Endothelial cell of umbilical vein (primary cell): ENCODE measurements at regions not wholly inside any gene's neighbourhood (a gene's known extent, or its start where the extent isn't known, plus 50 kb on each side); places are given as distances from the start of the nearest gene placed in this dataset.

Source experiments
- BruUV-seq: library from RNA; stranded (reverse); fragments of 400-500 nt; replicated peaks from 2 replicates; lab custom pipeline; 2021; lab: Mats Ljungman, UMichigan
- CTCF ChIA-PET: fragments of 300-600, 350-600 bp; sonication (Branson Sonifier 250); formaldehyde crosslinking; loops from one replicate; lab custom pipeline; 2021; ENCODE audit warnings: antibody characterized with exemption, inconsistent platforms; lab: Charles Lee
- POLR2A ChIA-PET: fragments of 300-600, 350-600 bp; sonication (Branson Sonifier 250); formaldehyde crosslinking; loops from one replicate; lab custom pipeline; 2021; ENCODE audit warnings: antibody characterized with exemption, inconsistent platforms; lab: Charles Lee
- DNase-seq: peaks from one replicate; pipeline ENCODE4 v3.0.0-alpha.2; 2011; ENCODE audit warnings: low read depth, low spot score
- FAIRE-seq: peaks from 2 replicates; lab custom pipeline; 2011; peaks lifted over from hg19 to GRCh38; lab: Jason Lieb, UNC
- H2AFZ ChIP-seq: 2 replicates; pipeline ENCODE4 v1.6.0; 2012; ENCODE audit warnings: low read depth, low read length, control low read depth, inconsistent platforms
- H3K27ac ChIP-seq: 2 replicates; pipeline ENCODE4 v1.5.1; 2011; ENCODE audit warnings: low read depth, mild to moderate bottlenecking, control low read depth, low read length, moderate library complexity; ENCODE audit not compliant: insufficient read depth
- H3K27me3 ChIP-seq, 2 experiments: 2 replicates each; pipeline versions ENCODE4 v1.6.0 to v1.6.1; 2011; ENCODE audit warnings: low read length in 2 of 2, mixed read lengths in 1 of 2; ENCODE audit not compliant: control insufficient read depth in 2 of 2, insufficient read depth in 2 of 2
- H3K36me3 ChIP-seq, 2 experiments: 2 replicates in 1 of 2; 3 replicates in 1 of 2; pipeline ENCODE4 v1.5.1; 2011; ENCODE audit warnings: low read length in 2 of 2, mild to moderate bottlenecking in 1 of 2, moderate library complexity in 1 of 2; ENCODE audit not compliant: control insufficient read depth in 2 of 2, insufficient read depth in 2 of 2; ENCODE audit errors: extremely low read depth in 1 of 2
- H3K4me1 ChIP-seq: 3 replicates; pipeline ENCODE4 v1.5.1; 2011; ENCODE audit warnings: mild to moderate bottlenecking, low read length; ENCODE audit not compliant: control insufficient read depth, insufficient read depth; ENCODE audit errors: extremely low read depth
- H3K4me2 ChIP-seq: 2 replicates; pipeline ENCODE4 v1.6.1; 2011; ENCODE audit warnings: low read length, control low read depth, mixed read lengths; ENCODE audit not compliant: insufficient read depth
- H3K4me3 ChIP-seq, 3 experiments: fragments of 200-600 bp in 1 of 3; sonication (generic), shearing (Covaris generic) in 1 of 3; replicated peaks in 1 of 3; 2 replicates each; pipeline ENCODE4 v1.5.1; 2011 to 2016; ENCODE audit warnings: control low read depth in 3 of 3, low read length in 3 of 3, mild to moderate bottlenecking in 2 of 3, inconsistent platforms in 1 of 3, low read depth in 1 of 3, moderate library complexity in 1 of 3; ENCODE audit not compliant: insufficient read depth in 1 of 3
- H3K79me2 ChIP-seq: 2 replicates; pipeline ENCODE4 v1.6.0; 2012; ENCODE audit warnings: low read length, inconsistent platforms; ENCODE audit not compliant: control insufficient read depth, insufficient read depth
- H3K9ac ChIP-seq: replicated peaks from 2 replicates; pipeline ENCODE3; 2011; ENCODE audit warnings: low read length, control low read depth; ENCODE audit not compliant: insufficient read depth; ENCODE audit errors: extremely low read depth
- H3K9me1 ChIP-seq: replicated peaks from 3 replicates; pipeline ENCODE4 v1.6.0; 2011; ENCODE audit warnings: mild to moderate bottlenecking, low read length; ENCODE audit not compliant: control insufficient read depth, insufficient read depth; ENCODE audit errors: extremely low read depth
- H3K9me3 ChIP-seq: replicated peaks from 2 replicates; pipeline ENCODE4 v1.5.1; 2012; ENCODE audit warnings: low read length, inconsistent platforms; ENCODE audit not compliant: control insufficient read depth, insufficient read depth
- H4K20me1 ChIP-seq: replicated peaks from 2 replicates; pipeline ENCODE3; 2011; ENCODE audit warnings: mild to moderate bottlenecking, low read length; ENCODE audit not compliant: control insufficient read depth, insufficient read depth; ENCODE audit errors: extremely low read depth
- CTCF ChIP-seq, 2 donors: IDR thresholded peaks; 1 replicate in 1 of 2; 2 replicates in 1 of 2; pipeline ENCODE4 v1.5.1; 2011; ENCODE audit warnings: low read length in 2 of 2, mild to moderate bottlenecking in 2 of 2, moderate library complexity in 2 of 2, control low read depth in 1 of 2, inconsistent platforms in 1 of 2, low read depth in 1 of 2; ENCODE audit not compliant: insufficient read depth in 1 of 2; ENCODE audit errors: extremely low read depth in 1 of 2
- EZH2 ChIP-seq: IDR thresholded peaks from 2 replicates; pipeline ENCODE4 v1.6.1; 2012; ENCODE audit warnings: borderline replicate concordance, low read depth, mild to moderate bottlenecking, moderate library complexity, low read length, inconsistent platforms; ENCODE audit not compliant: severe bottlenecking
- FOS ChIP-seq: IDR thresholded peaks from 2 replicates; pipeline ENCODE4 v1.6.1; 2011; ENCODE audit warnings: mild to moderate bottlenecking, low read length, moderate library complexity, borderline replicate concordance; ENCODE audit not compliant: insufficient read depth
- GATA2 ChIP-seq: IDR thresholded peaks from 2 replicates; pipeline ENCODE4 v1.7.0; 2011; ENCODE audit warnings: low read depth, mild to moderate bottlenecking, moderate library complexity, mixed read lengths, low read length; ENCODE audit not compliant: insufficient read length, insufficient read depth
- JUN ChIP-seq: IDR thresholded peaks from 2 replicates; pipeline ENCODE4 v1.6.1; 2011; ENCODE audit warnings: borderline replicate concordance, low read depth; ENCODE audit not compliant: insufficient read length, insufficient read depth
- MAX ChIP-seq: IDR thresholded peaks from 2 replicates; pipeline ENCODE4 v1.6.1; 2011; ENCODE audit not compliant: insufficient read depth, insufficient read length
- MYC ChIP-seq: IDR thresholded peaks from one replicate; pipeline ENCODE4 v1.6.1; 2011; ENCODE audit warnings: mild to moderate bottlenecking, low read depth, low read length
- POLR2A ChIP-seq: IDR thresholded peaks from 2 replicates; pipeline ENCODE4 v1.6.1; 2012; ENCODE audit warnings: low read depth, mild to moderate bottlenecking, control low read depth, low read length
- POLR2AphosphoS5 ChIP-seq: IDR thresholded peaks from 2 replicates; pipeline ENCODE4 v1.6.1; 2012; ENCODE audit warnings: low read depth, mild to moderate bottlenecking, control low read depth, low read length, moderate library complexity; ENCODE audit not compliant: insufficient read depth
- dilution Hi-C: fragments of 300-500 bp; cut with MboI; formaldehyde crosslinking; loops from one replicate; pipeline ENCODE4 v1.15.0; 2019; ENCODE audit warnings: low sequenced_read_pairs; ENCODE audit not compliant: extremely low pct_ligation_motif_present
- intact Hi-C: fragments of 100-400 bp; cut with micrococcal nuclease; formaldehyde crosslinking; loops from one replicate; pipeline ENCODE4 v1.10.0; 2022

GRCh38 chr12:47360093-47360480, 280.3 kb upstream of the AMIGO2 start:
- no peaks in the 10 kb centered on the region for H3K27me3 ChIP-seq
- ChIA-PET POLR2A (no interaction called here), CTCF (interaction anchor here (0.7 to 2.1 kb wide), 5 partner anchors 9 to 280 kb away, joined by 3 to 15 read pairs (median 3); partner anchors contain the start of genes AMIGO2 and PCED1B)
- no peaks in the 10 kb centered on the region for H3K79me2 ChIP-seq
- H3K4me2 ChIP-seq, result peak overlapping the region; percentile 64
- intact Hi-C loops (loop anchor here (1.0 to 2.0 kb wide), 2 partner anchors 17 to 44 kb away; no protein-coding TSS in a partner anchor), dilution Hi-C loops (no loop called here)
- H3K9ac ChIP-seq, result peak overlapping the region; percentile 12
- FAIRE-seq (no peak), DNase-seq (no peak)
- no peaks in the 10 kb centered on the region for H4K20me1 ChIP-seq
- TF ChIP-seq EZH2 (no peak), CTCF (IDR thresholded peaks at IDR 0.05; ENCODE audit: extremely low read depth in 1 of 2, insufficient read depth in 1 of 2, low read depth in 1 of 2, low read length in 2 of 2) (no peak), POLR2A (no peak), POLR2AphosphoS5 (no peak), JUN (no peak), GATA2 (no peak), FOS (no peak), MYC (no peak), MAX (no peak)
- peaks cover 20% of the 10 kb centered on the region for H3K4me1 ChIP-seq
- H2AFZ ChIP-seq, result no peak overlapping the region
- peak overlapping the region; percentile 67 for H3K27ac ChIP-seq
- BruUV-seq, result no TSS peak
- no peak overlapping the region for H3K4me3 ChIP-seq
- H3K9me1 ChIP-seq, result no peaks in the 10 kb centered on the region
- no peaks in the 10 kb centered on the region for H3K36me3 ChIP-seq
- H3K9me3 ChIP-seq, result no peaks in the 10 kb centered on the region
